ENCODE measurements at regions not wholly inside any gene's neighbourhood (a gene's known extent, or its start where the extent isn't known, plus 50 kb on each side); places are given as distances from the start of the nearest gene placed in this dataset.

DNA sequence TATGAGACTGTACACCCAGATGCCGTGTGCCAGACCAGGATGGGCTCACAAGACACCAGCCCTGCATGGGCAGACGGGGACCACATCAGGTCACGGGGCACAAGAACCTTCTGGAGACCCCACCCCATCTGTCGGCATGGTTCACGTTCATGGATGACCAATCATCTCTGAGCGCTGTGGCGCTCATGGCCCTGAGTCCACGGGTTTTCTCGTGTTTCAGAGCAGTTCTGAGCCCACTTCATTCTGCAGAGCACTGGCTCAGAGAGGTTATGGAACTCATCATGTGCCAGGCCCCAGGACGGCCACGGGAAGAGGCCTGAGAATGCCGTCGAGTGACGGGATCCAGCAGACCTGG lies 63.0 kb upstream of the PPARA start:
- H3K9me3 ChIP-seq: no peaks in the 10 kb centered on the region
- H3K27me3 ChIP-seq: no peaks in the 10 kb centered on the region
- DNase-seq: no peak
- peak overlapping the region; percentile 90 for H3K4me3 ChIP-seq (ENCODE audit: low read depth, low read length)
- H3K4me1 ChIP-seq: peaks cover 70% of the 10 kb centered on the region
- peaks cover 91% of the 10 kb centered on the region for H3K36me3 ChIP-seq
- TF ChIP-seq, protein P1, sequence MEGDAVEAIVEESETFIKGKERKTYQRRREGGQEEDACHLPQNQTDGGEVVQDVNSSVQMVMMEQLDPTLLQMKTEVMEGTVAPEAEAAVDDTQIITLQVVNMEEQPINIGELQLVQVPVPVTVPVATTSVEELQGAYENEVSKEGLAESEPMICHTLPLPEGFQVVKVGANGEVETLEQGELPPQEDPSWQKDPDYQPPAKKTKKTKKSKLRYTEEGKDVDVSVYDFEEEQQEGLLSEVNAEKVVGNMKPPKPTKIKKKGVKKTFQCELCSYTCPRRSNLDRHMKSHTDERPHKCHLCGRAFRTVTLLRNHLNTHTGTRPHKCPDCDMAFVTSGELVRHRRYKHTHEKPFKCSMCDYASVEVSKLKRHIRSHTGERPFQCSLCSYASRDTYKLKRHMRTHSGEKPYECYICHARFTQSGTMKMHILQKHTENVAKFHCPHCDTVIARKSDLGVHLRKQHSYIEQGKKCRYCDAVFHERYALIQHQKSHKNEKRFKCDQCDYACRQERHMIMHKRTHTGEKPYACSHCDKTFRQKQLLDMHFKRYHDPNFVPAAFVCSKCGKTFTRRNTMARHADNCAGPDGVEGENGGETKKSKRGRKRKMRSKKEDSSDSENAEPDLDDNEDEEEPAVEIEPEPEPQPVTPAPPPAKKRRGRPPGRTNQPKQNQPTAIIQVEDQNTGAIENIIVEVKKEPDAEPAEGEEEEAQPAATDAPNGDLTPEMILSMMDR (IDR thresholded peaks at IDR 0.05; ENCODE audit: low read depth, low read length): no peak

DNA sequence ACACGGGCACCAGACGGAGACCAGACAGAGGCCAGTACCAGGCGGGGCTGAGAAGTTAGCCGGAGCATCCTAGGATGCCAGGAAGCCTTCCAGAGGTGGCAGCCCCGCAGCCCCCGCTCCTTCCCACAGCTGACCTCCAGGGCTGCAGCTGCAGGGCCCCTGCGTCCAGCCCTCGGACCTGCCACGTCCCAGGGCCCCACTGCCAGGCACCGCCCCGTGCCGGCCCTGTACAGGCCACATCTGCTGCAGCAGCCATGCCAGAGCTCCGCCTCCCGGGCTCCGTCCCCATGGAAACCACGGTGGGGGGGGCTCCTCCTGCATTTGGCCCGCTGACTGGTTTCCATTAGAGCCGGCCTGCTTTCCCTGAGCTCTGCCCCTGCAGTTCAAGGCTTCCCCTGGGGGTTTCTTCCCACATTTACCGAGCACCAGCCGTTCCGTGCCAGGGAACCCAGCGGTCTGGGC lies 62.5 kb upstream of the PPARA start:
- Histone ChIP-seq H3K27me3 (no peaks in the 10 kb centered on the region), H3K4me3 (ENCODE audit: low read depth, low read length) (peak overlapping the region; percentile 90), H3K9me3 (no peaks in the 10 kb centered on the region), H3K4me1 (peaks cover 74% of the 10 kb centered on the region), H3K36me3 (peaks cover 95% of the 10 kb centered on the region)
- TF ChIP-seq, protein P1 (IDR thresholded peaks at IDR 0.05; ENCODE audit: low read depth, low read length): no peak
- DNase-seq: peak; percentile 98

DNA sequence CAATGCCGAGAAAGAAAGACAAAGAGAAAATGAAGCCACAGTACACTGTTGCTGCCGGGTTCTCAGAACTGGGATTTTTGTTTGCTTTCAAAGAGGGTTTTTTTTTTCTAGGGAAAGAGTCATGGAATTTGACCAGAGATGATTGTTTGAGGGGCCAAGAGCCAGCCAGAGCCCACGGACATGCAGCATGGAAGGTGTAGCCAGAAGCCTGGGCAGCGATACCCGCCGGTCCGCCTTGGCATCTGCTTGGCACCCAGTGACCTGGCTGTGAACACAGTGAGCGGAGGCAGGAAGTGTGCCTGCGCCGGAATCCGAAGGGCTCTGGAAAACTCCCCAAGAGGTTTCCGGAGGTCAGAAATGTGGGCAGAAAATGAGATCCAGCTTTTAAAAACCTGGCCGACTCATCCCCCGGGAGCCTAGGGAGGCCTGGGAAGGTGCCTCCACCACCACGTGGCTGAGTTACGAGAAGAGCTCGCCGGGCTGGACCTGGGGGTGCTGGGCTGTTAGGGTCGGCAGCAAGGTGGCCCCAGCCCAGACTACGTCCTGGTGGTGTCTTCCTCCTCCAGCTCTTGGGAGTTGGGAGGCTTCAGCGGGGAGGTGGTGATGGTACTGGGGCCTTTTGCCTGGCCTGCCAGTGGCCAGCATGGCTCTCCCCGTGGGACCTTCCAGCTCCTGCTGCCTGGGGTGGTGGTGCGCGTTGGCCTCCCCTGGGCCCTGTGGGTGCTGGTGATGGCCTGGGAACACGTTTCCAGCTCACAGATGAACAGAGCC lies 61.6 kb upstream of the PPARA start:
- H3K36me3 ChIP-seq: peaks cover 95% of the 10 kb centered on the region
- H3K4me1 ChIP-seq: peaks cover 81% of the 10 kb centered on the region
- DNase-seq: peak; percentile 37

DNA sequence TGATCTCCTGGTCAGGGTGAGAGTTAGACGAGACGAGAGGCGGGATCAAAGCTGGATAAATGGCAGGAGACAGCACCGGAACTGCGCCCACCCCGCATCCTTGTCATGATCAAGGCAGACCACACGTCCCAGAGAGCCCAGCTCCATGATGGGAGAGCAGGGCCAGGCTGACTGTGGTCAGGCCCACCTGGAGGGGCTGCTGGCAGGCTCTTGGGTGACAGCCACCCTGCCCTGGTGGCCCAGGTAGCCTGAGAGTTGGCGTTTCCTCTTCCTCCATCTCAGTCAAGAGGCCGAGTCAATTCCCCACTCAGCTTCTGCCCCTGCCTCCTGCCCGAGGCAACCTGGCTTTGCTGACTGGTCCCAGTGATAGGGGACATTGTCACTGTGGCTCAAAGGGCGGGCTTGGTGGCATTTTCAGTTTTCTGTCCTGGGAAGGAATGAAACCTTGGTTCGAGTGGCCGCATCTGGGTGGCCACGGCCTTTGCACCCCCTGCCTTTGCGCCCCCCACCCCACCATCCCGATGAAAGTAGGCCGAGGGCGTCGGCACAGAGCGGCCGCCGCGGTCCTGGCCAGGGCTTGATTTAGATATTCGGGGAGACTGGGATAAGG lies 60.8 kb upstream of the PPARA start:
- DNase-seq: peak; percentile 40
- Histone ChIP-seq H3K27me3 (no peaks in the 10 kb centered on the region), H3K36me3 (peaks cover 95% of the 10 kb centered on the region), H3K9me3 (no peaks in the 10 kb centered on the region), H3K4me1 (peaks cover 83% of the 10 kb centered on the region), H3K4me3 (ENCODE audit: low read depth, low read length) (peak overlapping the region; percentile 2; the same call in 1 of the 2 replicates)
- TF ChIP-seq, protein P1 (IDR thresholded peaks at IDR 0.05; ENCODE audit: low read depth, low read length): no peak

More for the DNA sequence above, 61.6 kb upstream of the PPARA start:
- Histone ChIP-seq H3K27me3 (no peaks in the 10 kb centered on the region), H3K9me3 (no peaks in the 10 kb centered on the region), H3K4me3 (ENCODE audit: low read depth, low read length) (peak overlapping the region; percentile 31)
- TF ChIP-seq, protein P1 (IDR thresholded peaks at IDR 0.05; ENCODE audit: low read depth, low read length): no peak

DNA sequence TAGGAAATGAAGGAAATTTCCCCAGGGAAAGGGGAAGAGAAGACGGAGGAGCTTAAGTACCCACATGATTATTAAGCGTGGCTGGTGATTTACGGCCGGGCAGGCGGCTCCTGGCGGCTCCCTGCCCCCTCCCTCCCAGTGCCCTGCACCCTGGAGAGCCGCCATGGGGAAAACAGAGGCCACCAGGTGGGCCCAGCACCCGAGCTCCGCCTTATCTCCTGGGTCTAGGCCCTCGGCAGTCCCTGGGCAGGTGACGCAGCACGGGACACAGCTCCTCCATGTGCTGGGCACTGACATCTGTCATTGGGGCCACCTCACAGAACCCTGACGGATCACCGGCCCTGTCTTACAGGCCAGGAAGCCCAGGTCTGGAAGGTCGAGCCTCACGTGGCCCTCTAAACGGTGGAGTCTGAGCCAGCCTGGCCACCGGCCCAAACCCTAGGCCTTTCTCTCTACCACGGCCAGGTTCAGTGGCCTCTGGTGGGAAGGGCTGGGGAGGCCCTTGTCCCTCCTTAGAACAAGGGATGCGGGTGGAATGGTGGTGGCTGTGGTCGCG lies 60.2 kb upstream of the PPARA start:
- no peaks in the 10 kb centered on the region for H3K9me3 ChIP-seq
- peaks cover 94% of the 10 kb centered on the region for H3K36me3 ChIP-seq
- peak; percentile 37 for DNase-seq
- H3K4me1 ChIP-seq: peaks cover 81% of the 10 kb centered on the region
- TF ChIP-seq, protein P1 (IDR thresholded peaks at IDR 0.05; ENCODE audit: low read depth, low read length): no peak
- H3K4me3 ChIP-seq (ENCODE audit: low read depth, low read length): no peak overlapping the region
- H3K27me3 ChIP-seq: no peaks in the 10 kb centered on the region

All from BE2C (cell line).